Fibroblast of lung (primary cell): ENCODE measurements at regions not wholly inside any gene's neighbourhood (a gene's known extent, or its start where the extent isn't known, plus 50 kb on each side); places are given as distances from the start of the nearest gene placed in this dataset.

ENCODE experiments used
- EZH2 ChIP-seq: IDR thresholded peaks from 2 replicates; pipeline ENCODE4 v1.5.1; 2012; ENCODE audit warnings: low read length, control low read depth, mild to moderate bottlenecking; ENCODE audit errors: missing control alignments
- TF ChIP-seq, protein P1 (sequence below), 2 donors: IDR thresholded peaks in 1 of 2; conservative IDR thresholded peaks in 1 of 2; 1 replicate in 1 of 2; 2 replicates in 1 of 2; pipeline ENCODE4 v1.5.1; 2011 to 2012; ENCODE audit warnings: low read length in 2 of 2, control low read depth in 1 of 2, inconsistent platforms in 1 of 2, low read depth in 1 of 2, mild to moderate bottlenecking in 1 of 2

DNA sequence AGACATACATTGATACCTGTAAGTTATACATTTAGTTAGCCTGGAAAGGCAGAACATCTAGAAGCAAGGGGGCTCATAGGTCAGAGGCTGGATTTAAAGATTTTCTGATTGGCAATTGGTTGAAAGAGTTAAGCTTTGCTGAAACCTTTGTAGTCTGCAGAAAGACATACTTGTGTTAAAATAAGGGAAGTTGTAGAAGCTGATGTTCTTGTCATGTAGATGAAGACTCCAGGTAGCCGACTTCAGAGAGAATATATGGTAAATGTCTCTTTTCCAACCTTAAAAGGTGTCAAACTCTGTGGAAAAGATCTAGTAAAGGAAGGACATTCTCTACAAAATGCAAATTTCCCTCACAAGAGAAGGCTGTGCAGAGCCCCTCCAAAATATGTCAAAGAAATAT is 62.9 kb upstream of the ADAMTS16 start:
- TF ChIP-seq, protein P1, sequence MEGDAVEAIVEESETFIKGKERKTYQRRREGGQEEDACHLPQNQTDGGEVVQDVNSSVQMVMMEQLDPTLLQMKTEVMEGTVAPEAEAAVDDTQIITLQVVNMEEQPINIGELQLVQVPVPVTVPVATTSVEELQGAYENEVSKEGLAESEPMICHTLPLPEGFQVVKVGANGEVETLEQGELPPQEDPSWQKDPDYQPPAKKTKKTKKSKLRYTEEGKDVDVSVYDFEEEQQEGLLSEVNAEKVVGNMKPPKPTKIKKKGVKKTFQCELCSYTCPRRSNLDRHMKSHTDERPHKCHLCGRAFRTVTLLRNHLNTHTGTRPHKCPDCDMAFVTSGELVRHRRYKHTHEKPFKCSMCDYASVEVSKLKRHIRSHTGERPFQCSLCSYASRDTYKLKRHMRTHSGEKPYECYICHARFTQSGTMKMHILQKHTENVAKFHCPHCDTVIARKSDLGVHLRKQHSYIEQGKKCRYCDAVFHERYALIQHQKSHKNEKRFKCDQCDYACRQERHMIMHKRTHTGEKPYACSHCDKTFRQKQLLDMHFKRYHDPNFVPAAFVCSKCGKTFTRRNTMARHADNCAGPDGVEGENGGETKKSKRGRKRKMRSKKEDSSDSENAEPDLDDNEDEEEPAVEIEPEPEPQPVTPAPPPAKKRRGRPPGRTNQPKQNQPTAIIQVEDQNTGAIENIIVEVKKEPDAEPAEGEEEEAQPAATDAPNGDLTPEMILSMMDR (conservative IDR thresholded peaks at IDR 0.05 in 1 of 2, IDR thresholded peaks at IDR 0.05 in 1 of 2; ENCODE audit: low read depth in 1 of 2, low read length in 2 of 2), result no peak
- TF ChIP-seq EZH2, result no peak
